ENCODE measurements at regions not wholly inside any gene's neighbourhood (a gene's known extent, or its start where the extent isn't known, plus 50 kb on each side); places are given as distances from the start of the nearest gene placed in this dataset.

DNA sequence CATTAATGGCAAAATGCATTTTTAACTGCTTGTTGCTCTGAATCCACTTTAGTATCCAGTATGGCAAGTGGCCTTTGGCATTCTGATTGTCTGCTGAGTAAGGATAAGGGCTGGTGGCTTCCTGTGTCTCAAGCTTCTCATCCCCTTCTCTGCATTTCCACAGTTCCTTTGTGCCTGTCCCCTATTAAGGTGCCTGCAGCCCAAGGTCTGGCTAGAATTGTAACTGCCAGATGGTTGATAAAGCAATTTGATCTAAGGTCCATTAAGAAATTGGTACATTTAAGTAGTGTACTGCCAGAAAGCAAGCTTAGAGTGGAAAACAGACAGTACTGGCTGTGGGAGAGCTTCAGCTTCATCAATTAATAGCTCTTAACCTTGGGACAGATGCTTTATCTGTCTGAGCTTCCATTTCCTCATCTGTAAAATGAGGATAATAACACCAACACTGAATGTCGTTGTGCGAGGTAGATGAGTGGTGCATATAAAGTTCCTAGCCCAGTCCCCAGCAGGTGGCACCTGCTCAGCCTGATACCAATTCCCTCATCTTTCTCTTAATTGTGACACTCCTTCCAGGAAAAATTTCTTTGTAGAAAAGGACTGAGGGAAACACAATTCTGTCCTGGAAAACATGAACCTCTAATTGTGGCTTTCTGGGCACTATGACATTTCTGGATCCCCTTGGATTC, 570.6 kb upstream of the GCFC2 start:
- intact Hi-C loops (cut with DNase I): no loop called here

DNA sequence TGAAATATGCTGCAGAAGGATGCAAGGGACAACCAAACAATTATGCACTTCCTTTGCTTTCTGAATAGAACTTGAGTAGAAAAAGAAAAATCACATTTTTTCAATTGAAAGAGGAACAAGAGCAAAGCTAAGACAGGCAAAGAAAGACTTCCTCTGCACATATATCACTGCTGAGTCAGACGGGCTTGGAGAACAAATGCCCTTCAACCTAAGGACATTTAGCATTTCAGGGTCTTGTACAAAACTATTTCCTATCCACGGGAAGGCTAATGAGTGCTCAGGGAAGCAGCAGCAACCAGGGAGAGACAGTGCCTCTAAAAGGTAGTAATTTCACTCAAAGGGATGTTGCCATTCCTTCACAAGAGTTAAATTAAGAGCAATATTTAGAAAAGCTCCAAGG, 570.0 kb upstream of the GCFC2 start:
- intact Hi-C loops (cut with DNase I): no loop called here
- no peak for DNase-seq (ENCODE audit: low spot score)

More for the DNA sequence above, 570.6 kb upstream of the GCFC2 start:
- no peak for DNase-seq (ENCODE audit: low spot score)

DNA sequence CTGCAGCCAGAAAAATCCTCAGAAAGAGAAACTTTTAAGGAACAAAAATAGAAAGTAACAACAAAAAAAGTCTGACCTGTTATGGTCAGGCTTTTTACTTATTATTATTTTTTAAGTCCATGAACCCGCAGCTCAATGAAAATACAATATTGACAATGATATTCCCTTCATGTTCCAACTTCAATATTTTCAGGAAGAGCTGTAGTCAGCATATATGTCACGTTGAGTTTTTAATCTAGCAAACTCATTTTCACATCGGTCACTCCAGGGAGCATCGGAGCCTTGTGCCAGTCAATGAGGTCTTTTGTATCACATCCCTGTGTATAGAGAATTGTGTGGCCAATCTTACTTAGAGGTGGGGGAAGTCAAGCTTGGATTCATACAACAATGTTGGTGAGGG, 568.4 kb upstream of the GCFC2 start:
- intact Hi-C loops (cut with DNase I): no loop called here
- no peak for DNase-seq (ENCODE audit: low spot score)

DNA sequence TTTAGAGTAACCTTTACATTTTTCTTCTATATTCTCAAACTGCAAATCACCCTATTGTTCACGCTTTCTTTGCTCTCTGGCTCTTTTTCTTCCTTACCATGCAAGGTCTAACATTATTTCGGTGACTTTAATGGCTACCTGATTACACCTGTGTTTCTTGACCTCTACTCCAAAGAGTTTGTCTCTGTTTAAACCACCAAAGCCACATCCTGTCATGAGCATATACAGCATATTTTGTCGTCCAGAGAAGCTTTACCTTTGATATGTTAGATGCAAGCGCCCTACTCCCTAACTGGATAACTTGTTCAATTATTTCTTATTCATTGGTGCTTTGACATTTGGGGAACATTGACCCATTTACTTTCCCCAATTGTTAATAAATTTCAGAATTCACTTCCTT, 565.1 kb upstream of the GCFC2 start:
- intact Hi-C loops (cut with DNase I): no loop called here
- no peak for DNase-seq (ENCODE audit: low spot score)

DNA sequence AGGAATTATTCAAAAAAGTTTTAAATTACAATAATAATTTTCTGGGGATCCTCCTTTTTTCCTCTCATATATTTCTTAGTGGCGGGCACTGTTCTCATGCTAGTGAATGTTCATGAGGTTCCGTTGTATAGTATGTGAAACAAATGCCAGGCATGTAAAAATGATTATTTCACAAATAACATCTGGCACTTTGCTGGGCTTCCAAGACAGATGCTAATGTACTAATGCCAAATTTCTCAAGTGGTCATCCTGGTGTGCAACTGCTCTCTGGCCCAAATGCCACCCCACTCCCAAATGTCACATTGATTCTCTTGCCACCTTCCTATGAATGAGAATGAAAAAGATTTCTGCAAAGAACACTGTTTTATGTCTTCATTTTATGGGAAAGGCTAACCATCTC, 564.0 kb upstream of the GCFC2 start:
- no peak for DNase-seq (ENCODE audit: low spot score)
- intact Hi-C loops (cut with DNase I): no loop called here

DNA sequence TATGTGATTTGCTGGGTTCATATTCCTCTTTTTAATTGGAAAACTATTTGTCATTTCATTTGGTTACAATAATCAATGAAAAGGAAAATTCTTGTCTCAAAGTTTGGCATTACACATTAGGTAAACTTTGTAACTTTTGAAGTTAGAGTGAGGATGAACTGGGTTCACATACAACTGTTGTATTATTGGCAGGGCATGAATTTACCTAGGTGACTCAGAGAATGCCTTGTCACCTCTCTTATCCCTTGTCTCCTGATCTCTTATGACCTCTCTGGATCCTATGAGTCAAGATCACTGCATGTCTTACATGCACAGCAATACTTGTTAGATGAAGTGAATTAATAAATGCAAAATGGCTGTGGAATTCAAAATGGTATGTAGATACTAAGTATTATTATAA, 563.4 kb upstream of the GCFC2 start:
- no peak for DNase-seq (ENCODE audit: low spot score)
- intact Hi-C loops (cut with DNase I): no loop called here

DNA sequence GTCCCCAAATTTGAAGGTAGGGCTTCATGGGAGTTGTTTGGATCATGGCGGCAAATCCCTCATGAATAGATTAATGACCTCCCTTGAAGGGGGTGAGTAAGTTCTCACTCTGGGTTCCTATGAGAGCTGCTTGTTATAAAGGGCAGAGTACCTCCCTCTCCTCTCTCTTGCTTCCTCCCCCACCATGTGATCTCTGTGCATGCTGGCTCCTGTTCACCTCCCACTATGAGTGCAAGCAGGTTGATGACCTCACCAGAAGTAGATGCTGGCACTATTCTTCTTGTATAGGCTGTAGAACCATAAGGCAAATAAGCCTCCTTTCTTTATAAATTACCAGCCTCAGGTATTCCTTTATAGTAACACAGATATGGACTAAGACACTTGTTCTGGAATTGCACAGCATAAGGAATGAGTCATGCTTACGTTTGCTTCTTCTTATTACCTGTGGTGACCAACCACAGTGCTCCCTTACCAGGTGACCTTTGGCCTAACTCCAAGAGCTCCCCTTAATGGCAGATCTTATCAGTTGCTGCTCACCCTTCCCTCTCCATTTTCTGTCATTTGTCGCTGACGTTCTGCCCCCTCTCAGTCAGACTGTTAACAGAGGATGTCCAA, 559.5 kb upstream of the GCFC2 start:
- no peak for DNase-seq (ENCODE audit: low spot score)
- intact Hi-C loops (cut with DNase I): no loop called here

DNA sequence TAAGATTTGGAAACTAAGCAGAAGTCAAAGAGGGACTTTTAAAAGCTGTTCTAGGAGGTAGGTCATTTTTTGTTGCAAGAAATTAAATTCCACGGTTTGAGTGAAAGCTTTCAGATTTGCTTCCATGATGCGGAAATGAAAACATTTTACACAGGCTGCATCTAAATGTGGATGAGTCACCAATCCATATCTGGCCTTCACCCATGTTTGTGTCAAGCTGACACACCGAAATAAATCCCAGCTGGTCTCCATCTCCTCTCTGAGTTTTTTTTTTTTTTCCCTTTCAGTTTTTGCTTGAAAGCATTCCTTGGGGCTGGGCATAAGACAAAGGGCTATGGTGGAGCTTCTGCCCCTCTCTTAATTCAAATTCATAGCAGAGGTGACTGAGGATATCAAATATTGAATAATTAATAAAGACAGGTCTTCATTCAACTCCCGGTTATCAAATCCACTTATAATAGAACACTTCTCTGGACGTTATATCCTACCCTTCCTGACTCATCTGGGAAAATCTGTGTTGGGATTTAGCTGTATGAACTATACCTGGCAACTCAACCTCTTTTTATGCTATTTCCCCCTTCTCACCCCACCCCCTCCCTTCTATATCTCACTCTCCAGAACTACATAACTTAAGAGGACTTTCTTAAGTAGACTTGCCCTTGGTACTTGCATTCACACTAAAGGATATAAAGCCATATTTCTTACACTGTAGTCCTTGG, 558.3 kb upstream of the GCFC2 start:
- DNase-seq (ENCODE audit: low spot score): no peak
- intact Hi-C loops (cut with DNase I): no loop called here

DNA sequence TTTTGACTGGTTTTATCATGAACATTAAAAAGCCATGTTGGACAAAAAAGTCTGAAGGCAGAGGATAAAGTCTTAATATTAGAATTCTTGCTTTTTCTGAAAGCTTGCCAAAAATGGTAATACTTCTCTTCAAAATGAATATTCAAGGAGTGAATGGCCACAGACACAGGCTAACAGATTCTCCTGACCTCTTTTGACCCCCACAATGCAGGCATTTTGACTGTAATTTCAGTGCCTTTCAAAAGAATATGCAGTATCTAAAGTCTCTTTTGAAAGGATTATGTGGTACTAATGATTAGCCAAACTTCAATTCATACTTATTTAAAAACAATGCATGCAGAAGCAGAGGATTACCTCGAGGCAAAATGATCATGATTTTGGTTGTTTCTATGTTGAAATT, 557.8 kb upstream of the GCFC2 start:
- intact Hi-C loops (cut with DNase I): no loop called here

DNA sequence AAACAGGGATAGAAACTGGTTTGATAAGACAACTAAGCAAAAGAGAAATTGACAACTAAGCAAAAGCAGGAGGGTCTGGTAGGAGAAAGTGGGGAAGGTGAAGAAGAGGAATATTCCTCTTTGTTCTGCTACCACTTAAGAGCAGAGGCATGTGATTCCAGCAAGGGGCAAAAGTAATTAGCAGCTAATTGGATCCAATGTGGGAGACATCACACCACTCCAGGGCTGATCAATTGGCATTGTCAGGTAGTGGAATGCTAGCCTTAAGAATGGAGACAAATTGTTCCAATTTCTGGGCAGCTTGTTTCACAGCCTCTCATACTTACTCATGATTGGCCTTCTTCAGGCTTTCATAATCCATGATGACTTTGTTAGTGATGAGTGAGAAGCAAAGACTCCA, 547.1 kb upstream of the GCFC2 start:
- DNase-seq (ENCODE audit: low spot score): no peak
- intact Hi-C loops (cut with DNase I): no loop called here

More for the DNA sequence above, 557.8 kb upstream of the GCFC2 start:
- no peak for DNase-seq (ENCODE audit: low spot score)

DNA sequence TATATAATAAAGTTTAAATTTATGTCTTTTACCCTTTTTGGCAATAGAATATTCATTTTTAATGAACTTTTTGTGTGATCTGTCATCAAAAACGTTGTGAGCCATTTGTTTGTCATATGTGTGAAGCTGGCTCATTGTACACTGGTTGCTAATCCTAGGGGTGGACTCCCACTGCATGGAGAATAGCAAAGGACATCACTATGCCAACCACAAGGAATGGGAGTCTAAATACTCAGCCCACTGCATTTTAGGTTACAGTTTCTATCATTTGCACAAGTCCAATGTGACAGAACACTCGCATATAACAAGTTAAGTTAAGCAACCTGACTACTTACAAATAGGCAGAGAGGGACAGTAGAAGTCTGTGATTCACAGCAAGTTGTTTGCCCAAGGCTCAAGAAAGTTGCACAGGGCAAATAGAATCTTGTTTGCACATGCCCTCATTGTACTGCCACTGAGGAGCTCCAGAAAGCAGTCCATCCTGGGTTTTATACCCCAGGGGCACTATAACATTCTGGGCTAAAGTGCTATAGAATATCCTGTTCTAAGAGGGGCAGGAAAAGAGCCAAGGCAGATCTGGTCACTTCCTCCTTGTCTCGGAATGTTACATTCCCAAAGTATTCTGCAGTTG, 545.9 kb upstream of the GCFC2 start:
- no peak for DNase-seq (ENCODE audit: low spot score)
- intact Hi-C loops (cut with DNase I): no loop called here

DNA sequence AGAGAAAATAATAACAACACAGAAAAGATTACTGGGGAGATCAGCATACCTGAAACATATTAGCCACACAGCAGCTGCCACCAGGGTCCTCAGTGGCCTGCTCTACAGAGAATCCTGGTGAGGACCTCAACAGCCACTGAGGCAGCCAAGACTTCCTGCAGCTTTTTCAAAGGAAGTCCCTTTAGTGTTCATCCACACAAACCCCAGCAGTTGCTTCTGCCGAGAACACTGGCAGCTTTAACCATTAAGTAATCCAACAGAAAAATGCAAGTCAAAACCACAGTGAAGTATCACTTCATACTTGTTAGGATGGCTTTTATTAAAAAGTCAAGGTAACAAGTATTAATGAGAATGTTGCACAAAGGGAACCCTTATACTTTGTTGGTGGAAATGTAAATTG, 542.0 kb upstream of the GCFC2 start:
- intact Hi-C loops (cut with DNase I): no loop called here
- no peak for DNase-seq (ENCODE audit: low spot score)

DNA sequence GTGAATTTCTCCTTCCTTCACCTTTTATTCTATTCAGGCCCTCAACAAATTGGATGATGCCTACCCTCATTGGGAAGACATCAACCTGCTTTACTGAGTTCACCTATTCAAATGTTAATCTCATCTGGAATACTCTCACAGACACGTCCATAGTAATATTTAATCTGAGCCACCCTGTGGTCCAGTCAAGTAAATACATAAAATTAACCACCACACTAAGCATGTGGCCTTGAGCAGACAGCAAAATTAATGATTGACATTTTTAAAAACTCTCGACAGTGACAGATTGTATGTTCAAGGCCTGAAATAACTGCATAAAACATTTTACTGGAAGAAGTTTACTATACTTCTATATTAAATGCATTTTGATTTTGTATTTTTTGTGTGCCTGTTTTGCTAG, 540.6 kb upstream of the GCFC2 start:
- intact Hi-C loops (cut with DNase I): no loop called here
- DNase-seq (ENCODE audit: low spot score): no peak

DNA sequence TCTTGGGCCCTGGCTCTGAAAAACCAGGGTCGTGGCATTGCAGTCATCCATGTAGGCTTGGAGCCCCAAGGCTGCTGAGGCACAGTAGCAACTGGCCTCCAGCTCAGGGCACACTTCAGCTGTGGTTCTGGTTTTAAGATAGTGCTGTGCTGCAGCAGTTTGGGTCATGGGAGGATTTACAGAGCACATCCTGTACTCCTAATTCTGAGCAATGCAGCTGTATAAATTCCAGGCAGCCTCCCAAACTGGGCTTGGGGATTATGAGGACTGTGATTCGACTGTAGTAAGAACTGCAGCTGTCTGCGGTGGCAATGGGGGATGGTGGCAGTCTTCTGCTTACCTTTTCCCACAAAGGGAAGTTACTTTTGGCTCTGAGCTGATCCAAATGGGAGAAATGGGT, 536.3 kb upstream of the GCFC2 start:
- intact Hi-C loops (cut with DNase I): no loop called here
- DNase-seq (ENCODE audit: low spot score): no peak

DNA sequence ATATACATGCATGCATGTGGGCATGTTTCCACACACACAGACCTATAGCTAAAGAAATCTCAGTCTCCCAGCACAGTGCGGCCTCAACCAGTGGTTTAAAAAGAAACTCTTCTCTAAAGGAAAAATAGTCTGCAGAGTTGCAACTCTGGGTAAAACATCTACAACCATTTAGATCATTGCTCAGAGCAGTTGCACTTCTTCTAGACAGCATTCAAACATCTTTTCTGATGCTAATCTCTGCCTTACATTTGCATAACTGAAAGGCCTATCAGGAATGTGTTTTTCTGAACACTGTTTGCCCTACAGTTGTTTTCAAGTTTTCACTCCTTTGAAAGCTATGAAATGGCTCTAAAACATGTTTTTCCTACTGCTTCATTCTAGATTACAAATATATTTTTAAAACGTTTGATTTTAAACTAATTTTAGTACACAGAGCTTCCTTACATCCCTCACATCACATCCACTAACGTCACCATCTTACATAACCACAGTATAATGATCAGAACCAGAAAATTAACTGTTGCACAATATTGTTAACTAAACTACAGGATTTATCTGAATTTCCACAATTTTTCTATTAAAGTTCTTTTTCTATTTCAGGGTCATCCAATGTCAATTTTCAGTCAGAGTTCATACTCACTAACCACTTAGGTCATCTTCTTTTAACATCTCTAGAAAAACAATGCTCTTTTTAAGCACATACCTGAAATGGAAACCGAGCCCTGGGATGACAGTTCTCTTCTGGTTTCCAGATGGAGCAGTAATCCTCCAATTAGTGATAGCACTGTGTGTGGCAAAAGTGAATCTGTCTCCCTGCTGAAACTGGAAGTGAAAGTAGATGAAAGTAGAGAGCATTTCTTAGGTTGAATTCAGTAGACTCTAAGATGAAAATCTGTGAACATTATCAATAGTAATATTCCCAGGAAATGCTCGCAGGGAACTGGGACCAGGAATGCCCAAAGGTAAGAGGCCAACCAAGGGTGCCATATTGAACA, 501.6 kb upstream of the GCFC2 start:
- no peak for DNase-seq (ENCODE audit: low spot score)
- intact Hi-C loops (cut with DNase I): no loop called here

DNA sequence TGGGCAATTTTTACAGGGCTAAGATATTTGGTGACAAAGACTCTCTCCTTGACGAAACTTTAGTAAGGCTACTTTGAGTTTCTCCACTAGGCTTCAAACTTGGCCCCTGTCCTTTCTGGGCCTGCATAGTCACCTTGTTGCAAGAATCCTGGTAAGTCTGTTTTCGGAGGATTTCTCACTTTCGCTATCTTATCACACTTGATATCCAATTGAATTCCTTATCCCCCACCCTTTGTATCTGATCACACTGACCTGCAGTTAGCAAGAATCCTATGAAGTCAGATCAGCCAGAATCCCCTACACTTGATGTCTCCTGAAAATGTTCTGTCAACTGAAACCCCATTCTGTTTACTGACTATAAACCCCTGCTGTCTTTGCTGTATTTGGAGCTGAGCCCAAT, 499.8 kb upstream of the GCFC2 start:
- no peak for DNase-seq (ENCODE audit: low spot score)

DNA sequence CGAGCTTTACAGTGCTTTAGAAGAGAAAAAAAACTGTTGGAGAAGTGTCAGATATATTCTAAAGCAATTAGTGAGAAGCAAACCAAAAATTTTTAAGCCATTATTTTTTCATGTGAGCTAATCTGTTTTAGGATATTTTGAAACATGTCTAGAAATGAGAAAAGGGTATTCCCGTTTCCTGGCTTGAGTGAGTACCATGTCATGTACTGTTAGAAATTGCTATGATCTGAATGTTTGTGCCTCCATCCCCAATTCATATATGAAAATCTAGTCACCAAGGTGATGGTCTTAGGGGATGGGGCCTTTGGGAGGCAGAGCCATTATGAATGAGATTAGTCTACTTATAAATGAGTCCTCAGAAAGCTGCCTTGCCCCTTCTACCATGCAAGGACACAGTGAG, 493.3 kb upstream of the GCFC2 start:
- intact Hi-C loops (cut with DNase I): no loop called here
- no peak for DNase-seq (ENCODE audit: low spot score)

More for the DNA sequence above, 499.8 kb upstream of the GCFC2 start:
- intact Hi-C loops (cut with DNase I): no loop called here

DNA sequence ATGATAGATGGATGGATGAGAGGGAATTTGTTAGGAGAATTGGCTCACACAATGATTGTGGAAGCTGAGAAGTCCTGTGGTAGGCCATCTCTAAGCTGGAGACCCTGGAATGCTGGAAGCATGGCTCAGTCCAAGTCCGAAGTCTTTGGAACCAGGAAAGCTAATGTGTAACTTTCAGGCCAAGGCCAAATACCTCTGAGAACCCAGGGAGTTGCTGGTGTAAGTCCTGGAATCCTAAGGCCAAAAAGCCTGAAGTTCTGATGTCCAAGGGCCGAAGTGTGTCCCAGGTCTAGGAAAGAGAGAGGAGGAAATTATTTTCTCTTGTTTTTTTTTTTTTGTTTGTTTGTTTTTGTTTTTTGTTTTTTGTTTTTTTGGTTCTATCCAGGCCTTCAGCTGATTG, 492.2 kb upstream of the GCFC2 start:
- no peak for DNase-seq (ENCODE audit: low spot score)
- intact Hi-C loops (cut with DNase I): no loop called here

DNA sequence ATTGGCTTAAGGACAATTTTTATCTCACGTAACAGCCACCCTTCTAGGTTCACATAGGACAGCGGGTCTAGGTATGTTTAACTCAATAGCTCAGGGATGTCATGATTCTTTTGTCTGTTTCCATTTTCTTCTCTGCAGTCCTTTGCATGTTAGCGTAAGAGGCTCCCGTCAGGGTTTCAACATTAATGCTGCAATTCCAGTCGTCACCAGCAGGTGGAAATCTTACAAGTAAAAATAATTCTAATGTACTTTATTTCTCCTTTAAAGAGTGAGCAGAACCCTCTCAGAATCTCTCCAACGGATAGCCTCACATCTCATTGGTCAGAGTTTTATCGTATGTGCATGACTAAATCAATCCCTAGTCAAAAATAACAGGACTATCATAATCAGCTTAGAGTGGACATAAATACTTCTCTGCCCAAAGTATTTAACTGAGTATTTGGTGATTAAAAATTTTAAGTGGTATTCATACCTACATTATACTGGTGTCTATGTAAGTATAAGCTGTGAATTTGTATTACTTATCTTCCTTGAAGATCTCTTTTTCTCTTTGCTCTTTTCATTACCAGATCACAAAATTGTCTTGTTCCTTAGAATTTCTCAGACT, 487.2 kb upstream of the GCFC2 start:
- intact Hi-C loops (cut with DNase I): loop anchor here (5.0 kb wide), 1 partner anchor 399 kb away; no protein-coding TSS in a partner anchor
- DNase-seq (ENCODE audit: low spot score): no peak

Data from cardiac septum (tissue), 1 donor.